GM19099 (cell line): ENCODE measurements at regions not wholly inside any gene's neighbourhood (a gene's known extent, or its start where the extent isn't known, plus 50 kb on each side); places are given as distances from the start of the nearest gene placed in this dataset.

ENCODE experiments used
- POLR2A ChIP-seq: IDR thresholded peaks from 3 replicates; pipeline ENCODE4 v1.6.1; 2011; ENCODE audit warnings: low read depth; ENCODE audit not compliant: insufficient read length; ENCODE audit errors: extremely low read depth

- TF ChIP-seq POLR2A = no peak
These were observed 157.2 kb upstream of the USP9X start for GRCh38 chrX:40928076-40928475.

GRCh38 chrX:40931921-40932320 is 153.3 kb upstream of the USP9X start:
- TF ChIP-seq POLR2A = no peak

- no peak for TF ChIP-seq POLR2A
These were observed 152.0 kb upstream of the USP9X start for GRCh38 chrX:40933132-40933705.

- TF ChIP-seq POLR2A = no peak
These were observed 151.4 kb upstream of the USP9X start for GRCh38 chrX:40933706-40934425.

- TF ChIP-seq POLR2A = no peak
These were observed 148.4 kb upstream of the USP9X start for GRCh38 chrX:40936827-40937226.

GRCh38 chrX:40938423-40938822 is 146.8 kb upstream of the USP9X start:
- TF ChIP-seq POLR2A = no peak

- no peak for TF ChIP-seq POLR2A
These were observed 142.1 kb upstream of the USP9X start for GRCh38 chrX:40943093-40943641.

GRCh38 chrX:40945361-40945713 is 139.9 kb upstream of the USP9X start:
- TF ChIP-seq POLR2A = no peak

- TF ChIP-seq POLR2A = no peak
These were observed 138.0 kb upstream of the USP9X start for GRCh38 chrX:40947276-40947675.

GRCh38 chrX:40949071-40949470 is 136.2 kb upstream of the USP9X start:
- TF ChIP-seq POLR2A = no peak

GRCh38 chrX:40950546-40950945 is 134.7 kb upstream of the USP9X start:
- no peak for TF ChIP-seq POLR2A

GRCh38 chrX:40952855-40953254 is 132.4 kb upstream of the USP9X start:
- no peak for TF ChIP-seq POLR2A

- no peak for TF ChIP-seq POLR2A
These were observed 131.9 kb upstream of the USP9X start for GRCh38 chrX:40953369-40953768.

GRCh38 chrX:40960041-40960440 is 125.2 kb upstream of the USP9X start:
- no peak for TF ChIP-seq POLR2A

- TF ChIP-seq POLR2A = no peak
These were observed 122.3 kb upstream of the USP9X start for GRCh38 chrX:40962793-40963407.

- no peak for TF ChIP-seq POLR2A
These were observed 121.2 kb upstream of the USP9X start for GRCh38 chrX:40964008-40964407.
